Activated CD8-positive, alpha-beta T cell treated with anti-CD3 and anti-CD28 coated beads, Interleukin-2, amount 10 ng/mL, durations not matched to agents 7 days and 5 days (primary cell): ENCODE measurements at regions not wholly inside any gene's neighbourhood (a gene's known extent, or its start where the extent isn't known, plus 50 kb on each side); places are given as distances from the start of the nearest gene placed in this dataset.

Experiments
- ATAC-seq: fragments of 150-1000 bp; cut with Tn5 transposase; one replicate; pipeline ENCODE4 v1.10.0; 2021; ENCODE audit warnings: moderate library complexity
- CTCF ChIA-PET: fragments of 350-600 bp; sonication (Branson Sonifier 250); formaldehyde crosslinking; loops from one replicate; lab custom pipeline; 2021; ENCODE audit warnings: antibody characterized with exemption; lab: Charles Lee
- POLR2A ChIA-PET: fragments of 350-600 bp; sonication (Branson Sonifier 250); formaldehyde crosslinking; loops from one replicate; lab custom pipeline; 2021; ENCODE audit warnings: antibody characterized with exemption; lab: Charles Lee
- DNase-seq: peaks from one replicate; pipeline ENCODE4 v3.0.0-alpha.2; 2020
- H3K27ac Mint-ChIP-seq: one replicate; pipeline ENCODE4 v1.8.0; 2021; ENCODE audit warnings: mild to moderate bottlenecking, mixed read lengths
- H3K27me3 Mint-ChIP-seq: one replicate; pipeline ENCODE4 v1.8.0; 2021; ENCODE audit warnings: low read depth, mixed read lengths
- H3K36me3 Mint-ChIP-seq: one replicate; pipeline ENCODE4 v1.8.0; 2021; ENCODE audit warnings: low read depth, mixed read lengths
- H3K4me1 Mint-ChIP-seq: one replicate; pipeline ENCODE4 v1.8.0; 2021; ENCODE audit warnings: low read depth, mixed read lengths
- H3K4me3 Mint-ChIP-seq: one replicate; pipeline ENCODE4 v1.8.0; 2021; ENCODE audit warnings: mild to moderate bottlenecking, mixed read lengths
- H3K9me3 Mint-ChIP-seq: one replicate; pipeline ENCODE4 v1.8.0; 2022; ENCODE audit warnings: mixed read lengths; ENCODE audit not compliant: insufficient read depth

DNA sequence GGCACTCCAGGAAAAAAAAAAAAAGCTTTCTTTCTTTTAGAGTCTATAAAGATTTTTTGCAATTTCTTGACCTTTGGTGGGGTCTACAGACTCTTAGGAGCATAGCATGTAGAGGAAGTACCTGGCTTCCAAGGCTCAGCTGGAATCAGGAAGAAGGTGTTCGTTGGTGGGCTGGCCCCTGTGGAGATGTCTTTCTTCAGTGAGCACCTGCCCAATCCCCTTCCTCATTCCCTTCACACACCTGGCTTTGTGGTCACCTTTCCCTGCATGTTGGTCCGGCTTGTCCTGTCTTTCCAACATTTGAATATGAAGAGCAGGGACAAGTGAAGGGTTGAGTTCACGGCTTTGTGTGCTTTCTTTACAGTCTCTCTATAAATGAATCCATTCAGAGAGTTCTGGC lies 352.4 kb downstream of the HAPSTR1 start:
- ChIA-PET POLR2A (no interaction called here), CTCF (no interaction called here)
- H3K36me3 Mint-ChIP-seq: no peaks in the 10 kb centered on the region
- no peaks in the 10 kb centered on the region for H3K4me1 Mint-ChIP-seq
- H3K4me3 Mint-ChIP-seq: no peak overlapping the region
- DNase-seq: no peak
- H3K27ac Mint-ChIP-seq: no peak overlapping the region
- no peak for ATAC-seq
- no peaks in the 10 kb centered on the region for H3K9me3 Mint-ChIP-seq
- no peaks in the 10 kb centered on the region for H3K27me3 Mint-ChIP-seq

GRCh38 chr16:9446471-9447194 lies 355.2 kb downstream of the HAPSTR1 start:
- DNase-seq (no peak), ATAC-seq (no peak)
- no peaks in the 10 kb centered on the region for H3K27me3 Mint-ChIP-seq
- no peak overlapping the region for H3K27ac Mint-ChIP-seq
- H3K36me3 Mint-ChIP-seq: no peaks in the 10 kb centered on the region
- H3K9me3 Mint-ChIP-seq: no peaks in the 10 kb centered on the region
- H3K4me1 Mint-ChIP-seq: no peaks in the 10 kb centered on the region
- H3K4me3 Mint-ChIP-seq: no peak overlapping the region
- POLR2A ChIA-PET: no interaction called here
- CTCF ChIA-PET: no interaction called here

DNA sequence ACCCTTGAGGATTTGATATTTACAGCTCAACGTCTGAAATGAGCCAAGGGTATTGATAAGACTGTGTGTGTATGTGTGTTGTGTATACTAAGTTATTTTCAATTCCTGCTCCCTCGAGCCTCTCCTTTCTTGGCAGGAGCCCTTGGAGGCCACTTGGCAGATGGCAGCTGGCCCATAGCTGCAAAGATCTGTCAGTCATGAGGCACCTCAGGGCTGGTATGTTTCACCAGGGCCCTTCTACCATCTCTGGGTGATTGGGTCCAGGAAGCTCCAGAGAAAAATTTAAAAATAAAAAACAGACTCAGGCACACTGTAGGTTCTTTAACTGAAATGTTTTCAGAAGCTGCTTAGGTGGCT lies 355.7 kb downstream of the HAPSTR1 start:
- no peak overlapping the region for H3K27ac Mint-ChIP-seq
- H3K4me1 Mint-ChIP-seq: no peaks in the 10 kb centered on the region
- H3K9me3 Mint-ChIP-seq: no peaks in the 10 kb centered on the region
- DNase-seq: no peak
- CTCF ChIA-PET: no interaction called here
- H3K27me3 Mint-ChIP-seq: no peaks in the 10 kb centered on the region
- no peaks in the 10 kb centered on the region for H3K36me3 Mint-ChIP-seq
- no peak for ATAC-seq
- H3K4me3 Mint-ChIP-seq: no peak overlapping the region
- POLR2A ChIA-PET: no interaction called here

- ChIA-PET CTCF (no interaction called here), POLR2A (no interaction called here)
- no peaks in the 10 kb centered on the region for H3K4me1 Mint-ChIP-seq
- no peak overlapping the region for H3K27ac Mint-ChIP-seq
- H3K9me3 Mint-ChIP-seq: no peaks in the 10 kb centered on the region
- no peak overlapping the region for H3K4me3 Mint-ChIP-seq
- no peaks in the 10 kb centered on the region for H3K36me3 Mint-ChIP-seq
- H3K27me3 Mint-ChIP-seq: no peaks in the 10 kb centered on the region
- DNase-seq (no peak), ATAC-seq (no peak)
These were observed 356.3 kb downstream of the HAPSTR1 start for GRCh38 chr16:9447699-9448098.

DNA sequence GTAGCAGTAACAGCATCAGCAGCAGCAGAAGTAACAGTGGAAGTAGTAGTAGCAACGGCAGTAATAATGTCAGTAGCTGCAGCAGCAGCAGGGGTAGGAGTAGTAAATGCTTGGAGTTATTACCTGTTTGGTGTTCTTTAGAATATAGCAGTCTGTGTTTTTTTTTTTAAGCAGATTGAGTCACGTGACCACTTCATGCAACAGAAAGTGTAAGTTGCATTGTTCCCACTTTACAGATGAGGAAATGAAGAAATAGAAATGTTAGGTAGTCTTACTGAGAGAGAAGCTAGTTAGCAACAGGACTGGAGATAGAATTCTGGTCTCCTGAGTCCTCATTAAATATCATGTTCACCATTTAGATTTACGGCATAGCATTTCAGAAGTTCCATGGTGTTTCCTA lies 358.2 kb downstream of the HAPSTR1 start:
- ATAC-seq: no peak
- Mint-ChIP-seq H3K4me3 (no peak overlapping the region), H3K4me1 (no peaks in the 10 kb centered on the region), H3K9me3 (peaks cover 3% of the 10 kb centered on the region), H3K27me3 (no peaks in the 10 kb centered on the region), H3K36me3 (no peaks in the 10 kb centered on the region), H3K27ac (no peak overlapping the region)
- DNase-seq: no peak
- ChIA-PET CTCF (no interaction called here), POLR2A (no interaction called here)

DNA sequence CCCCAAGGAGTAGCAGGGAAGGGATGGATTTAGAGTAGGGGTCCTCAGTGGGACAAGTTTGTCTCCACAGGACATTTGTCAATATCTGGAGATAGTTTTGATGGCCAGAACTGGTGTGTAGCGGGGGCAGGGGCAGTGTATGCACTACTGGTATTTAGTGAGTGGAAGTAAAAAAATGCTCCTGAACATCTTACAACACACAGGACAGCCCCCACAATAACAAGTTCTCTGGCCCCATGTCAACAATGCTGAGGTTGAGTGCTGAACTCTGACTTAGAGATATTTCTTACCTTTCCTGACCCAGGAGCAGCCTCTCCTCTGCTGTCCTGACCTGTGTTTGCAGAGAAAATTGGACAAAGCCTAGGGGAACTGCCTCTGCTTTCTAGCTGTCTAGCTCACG lies 365.8 kb downstream of the HAPSTR1 start:
- H3K27me3 Mint-ChIP-seq: no peaks in the 10 kb centered on the region
- no peaks in the 10 kb centered on the region for H3K4me1 Mint-ChIP-seq
- ATAC-seq (no peak), DNase-seq (no peak)
- ChIA-PET CTCF (no interaction called here), POLR2A (interaction anchor here (0.6 kb wide), 1 partner anchor 917 kb away, joined by 3 read pairs; no protein-coding TSS in a partner anchor)
- no peak overlapping the region for H3K27ac Mint-ChIP-seq
- H3K9me3 Mint-ChIP-seq: peaks cover 3% of the 10 kb centered on the region
- H3K36me3 Mint-ChIP-seq: no peaks in the 10 kb centered on the region
- no peak overlapping the region for H3K4me3 Mint-ChIP-seq

DNA sequence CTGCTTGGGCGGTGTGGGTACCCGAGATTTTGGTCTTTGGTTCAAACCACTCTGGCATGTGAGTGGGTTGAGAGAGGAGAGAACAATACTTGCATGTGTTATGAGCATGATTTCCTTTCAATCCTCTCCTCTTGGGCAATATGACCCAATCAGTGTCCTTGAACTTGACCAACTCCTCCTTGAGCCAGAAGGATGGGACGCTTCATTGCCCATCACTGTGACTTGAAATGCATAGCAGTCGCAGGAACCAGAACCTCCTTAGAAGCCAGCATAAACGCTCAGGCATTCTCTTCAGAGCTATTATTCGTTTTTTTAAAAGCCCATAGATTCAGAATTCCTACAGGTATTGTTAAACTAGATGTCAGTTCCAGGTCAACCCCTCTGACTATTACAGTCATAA lies 367.4 kb downstream of the HAPSTR1 start:
- no peaks in the 10 kb centered on the region for H3K4me1 Mint-ChIP-seq
- ChIA-PET CTCF (no interaction called here), POLR2A (no interaction called here)
- H3K36me3 Mint-ChIP-seq: no peaks in the 10 kb centered on the region
- ATAC-seq (no peak), DNase-seq (no peak)
- no peak overlapping the region for H3K4me3 Mint-ChIP-seq
- no peaks in the 10 kb centered on the region for H3K27me3 Mint-ChIP-seq
- peaks cover 2% of the 10 kb centered on the region for H3K9me3 Mint-ChIP-seq
- H3K27ac Mint-ChIP-seq: no peak overlapping the region

DNA sequence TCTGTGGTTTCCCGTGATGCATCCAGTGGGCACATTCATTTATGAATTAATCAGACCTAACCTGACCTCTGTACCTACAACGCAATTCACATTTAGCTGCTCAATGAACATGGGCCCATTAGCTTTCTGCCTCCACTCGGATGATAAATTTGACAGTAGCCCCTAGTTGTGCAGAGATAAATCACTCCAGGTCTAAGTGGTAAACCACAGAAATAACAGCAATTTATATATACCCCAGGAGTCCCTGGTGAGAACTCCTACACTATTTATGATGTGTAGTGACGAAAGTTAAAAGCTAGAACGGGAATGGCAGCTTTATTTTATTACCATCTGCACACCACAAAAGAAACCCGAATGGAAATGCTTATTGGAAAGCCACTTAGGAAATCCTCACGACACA lies 371.5 kb downstream of the HAPSTR1 start:
- ATAC-seq (no peak), DNase-seq (no peak)
- Mint-ChIP-seq H3K27me3 (no peaks in the 10 kb centered on the region), H3K4me1 (no peaks in the 10 kb centered on the region), H3K36me3 (no peaks in the 10 kb centered on the region), H3K4me3 (no peak overlapping the region), H3K27ac (no peak overlapping the region), H3K9me3 (no peaks in the 10 kb centered on the region)
- CTCF ChIA-PET: no interaction called here
- POLR2A ChIA-PET: no interaction called here

- DNase-seq (no peak), ATAC-seq (no peak)
- no peaks in the 10 kb centered on the region for H3K27me3 Mint-ChIP-seq
- H3K36me3 Mint-ChIP-seq: no peaks in the 10 kb centered on the region
- no peaks in the 10 kb centered on the region for H3K9me3 Mint-ChIP-seq
- H3K27ac Mint-ChIP-seq: no peak overlapping the region
- ChIA-PET CTCF (no interaction called here), POLR2A (no interaction called here)
- H3K4me1 Mint-ChIP-seq: no peaks in the 10 kb centered on the region
- H3K4me3 Mint-ChIP-seq: no peak overlapping the region
These were observed 372.0 kb downstream of the HAPSTR1 start for GRCh38 chr16:9463461-9463860.

DNA sequence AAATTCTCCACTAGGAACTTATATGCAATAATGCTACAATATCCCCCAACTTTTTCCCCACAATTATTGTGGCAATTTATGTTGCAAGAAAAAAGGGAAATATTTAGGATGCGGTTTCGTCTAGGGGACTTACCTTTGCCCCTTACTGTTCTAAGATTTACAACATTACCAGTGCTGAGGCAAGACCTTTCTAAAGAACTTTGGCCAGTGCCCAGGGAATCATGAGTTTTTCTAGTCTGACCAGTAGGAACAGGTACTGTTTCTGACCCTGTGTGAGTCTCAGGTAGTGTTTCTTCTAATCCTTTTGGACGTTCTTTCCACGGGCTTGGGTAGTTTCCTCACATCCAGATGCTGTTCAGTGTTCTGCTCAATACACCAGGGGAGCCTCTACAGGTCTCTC lies 373.7 kb downstream of the HAPSTR1 start:
- ATAC-seq: no peak
- ChIA-PET CTCF (no interaction called here), POLR2A (no interaction called here)
- Mint-ChIP-seq H3K9me3 (no peaks in the 10 kb centered on the region), H3K4me1 (no peaks in the 10 kb centered on the region), H3K27me3 (no peaks in the 10 kb centered on the region), H3K27ac (no peak overlapping the region), H3K4me3 (no peak overlapping the region), H3K36me3 (no peaks in the 10 kb centered on the region)
- DNase-seq: no peak

DNA sequence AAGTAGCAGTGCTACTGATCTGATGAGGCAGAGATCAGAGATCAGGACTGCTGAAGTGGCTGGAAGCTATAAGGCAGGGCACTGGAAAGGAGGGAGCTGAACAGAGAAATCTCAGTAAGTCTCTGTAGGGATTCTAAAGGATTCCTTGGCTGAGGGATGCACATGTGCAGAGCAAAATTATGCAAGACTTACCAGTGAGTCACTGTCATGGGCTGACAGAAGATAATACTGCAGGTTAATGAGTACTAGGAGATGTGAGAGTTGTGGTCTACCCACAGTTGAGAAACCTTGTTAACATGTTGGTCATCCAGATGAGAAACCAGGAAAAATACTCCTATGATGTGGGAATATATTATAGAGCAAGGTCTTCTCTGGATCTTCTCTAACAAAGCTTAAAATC lies 378.1 kb downstream of the HAPSTR1 start:
- ChIA-PET CTCF (no interaction called here), POLR2A (no interaction called here)
- no peak overlapping the region for H3K4me3 Mint-ChIP-seq
- no peaks in the 10 kb centered on the region for H3K9me3 Mint-ChIP-seq
- H3K36me3 Mint-ChIP-seq: no peaks in the 10 kb centered on the region
- no peak overlapping the region for H3K27ac Mint-ChIP-seq
- DNase-seq (no peak), ATAC-seq (no peak)
- no peaks in the 10 kb centered on the region for H3K4me1 Mint-ChIP-seq
- H3K27me3 Mint-ChIP-seq: no peaks in the 10 kb centered on the region

DNA sequence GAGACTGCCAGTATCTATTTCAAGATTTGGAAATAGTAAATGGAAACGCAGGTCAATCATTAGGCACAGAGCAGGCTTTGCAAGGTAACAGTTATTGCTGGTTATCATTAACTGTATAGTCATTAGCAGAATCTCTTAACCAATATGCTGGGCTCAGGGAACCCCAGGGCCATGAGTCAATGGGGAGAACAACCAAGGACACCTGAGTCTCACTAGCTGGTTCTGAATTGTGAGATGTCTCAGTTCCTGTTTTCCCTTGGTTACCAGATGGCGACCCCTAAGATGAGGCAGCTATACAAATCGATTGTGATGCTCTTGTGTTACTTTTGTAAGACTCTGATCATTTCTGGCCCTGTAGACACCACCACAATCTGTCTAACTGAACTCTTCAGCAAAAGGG lies 385.3 kb downstream of the HAPSTR1 start:
- no peak for DNase-seq
- ChIA-PET CTCF (no interaction called here), POLR2A (no interaction called here)
- H3K4me3 Mint-ChIP-seq: no peak overlapping the region
- H3K9me3 Mint-ChIP-seq: no peaks in the 10 kb centered on the region
- no peak for ATAC-seq
- H3K4me1 Mint-ChIP-seq: no peaks in the 10 kb centered on the region
- H3K27me3 Mint-ChIP-seq: no peaks in the 10 kb centered on the region
- no peak overlapping the region for H3K27ac Mint-ChIP-seq
- no peaks in the 10 kb centered on the region for H3K36me3 Mint-ChIP-seq

- no peaks in the 10 kb centered on the region for H3K36me3 Mint-ChIP-seq
- CTCF ChIA-PET: no interaction called here
- no peak overlapping the region for H3K27ac Mint-ChIP-seq
- H3K4me3 Mint-ChIP-seq: no peak overlapping the region
- ATAC-seq (no peak), DNase-seq (no peak)
- POLR2A ChIA-PET: interaction anchor here (0.6 kb wide), 1 partner anchor 427 kb away, joined by 3 read pairs; no protein-coding TSS in a partner anchor
- H3K4me1 Mint-ChIP-seq: no peaks in the 10 kb centered on the region
- no peaks in the 10 kb centered on the region for H3K27me3 Mint-ChIP-seq
- no peaks in the 10 kb centered on the region for H3K9me3 Mint-ChIP-seq
These were observed 387.6 kb downstream of the HAPSTR1 start for GRCh38 chr16:9479008-9479407.
